MM.1S (cell line): ENCODE measurements at regions not wholly inside any gene's neighbourhood (a gene's known extent, or its start where the extent isn't known, plus 50 kb on each side); places are given as distances from the start of the nearest gene placed in this dataset.

Experiments used
- DNase-seq: peaks from one replicate; pipeline ENCODE4 v3.0.0-alpha.2; 2015
- H2AFZ ChIP-seq: fragments of 300-600 bp; sonication (generic); 2 replicates; pipeline ENCODE4 v1.6.0; 2016; ENCODE audit warnings: antibody characterized with exemption, low read length
- H3F3A ChIP-seq: fragments of 300-600 bp; sonication (generic); 2 replicates; pipeline ENCODE4 v1.6.1; 2016; ENCODE audit warnings: mild to moderate bottlenecking, antibody characterized with exemption, low read length, moderate library complexity, mixed read lengths; ENCODE audit not compliant: insufficient read depth
- H3K27ac ChIP-seq: fragments of 300-600 bp; sonication (generic); 2 replicates; pipeline ENCODE4 v1.5.1; 2016; ENCODE audit warnings: mild to moderate bottlenecking, low read length
- H3K27me3 ChIP-seq: fragments of 300-600 bp; sonication (generic); replicated peaks from 2 replicates; pipeline ENCODE4 v1.6.0; 2016; ENCODE audit warnings: low read length; ENCODE audit not compliant: insufficient read depth
- H3K36me3 ChIP-seq: fragments of 300-600 bp; sonication (generic); replicated peaks from 2 replicates; pipeline ENCODE4 v1.6.1; 2016; ENCODE audit warnings: mild to moderate bottlenecking, low read length, mixed read lengths; ENCODE audit not compliant: insufficient read depth
- H3K4me1 ChIP-seq: fragments of 300-600 bp; sonication (generic); 2 replicates; pipeline ENCODE4 v1.6.1; 2016; ENCODE audit warnings: low read length, mixed read lengths
- H3K4me2 ChIP-seq: fragments of 300-600 bp; sonication (generic); 2 replicates; pipeline ENCODE4 v1.6.0; 2016; ENCODE audit warnings: low read depth, low read length
- H3K4me3 ChIP-seq: fragments of 300-600 bp; sonication (generic); 2 replicates; pipeline ENCODE4 v1.5.1; 2016; ENCODE audit warnings: low read length, mixed read lengths
- H3K79me2 ChIP-seq: fragments of 300-600 bp; sonication (generic); 2 replicates; pipeline ENCODE4 v1.6.1; 2016; ENCODE audit warnings: mixed run types, low read length, mixed read lengths
- H3K9ac ChIP-seq: fragments of 300-600 bp; sonication (generic); 2 replicates; pipeline ENCODE4 v1.6.1; 2016; ENCODE audit warnings: low read length, mixed read lengths
- H3K9me2 ChIP-seq: fragments of 300-600 bp; sonication (generic); replicated peaks from 2 replicates; pipeline ENCODE4 v1.6.1; 2016; ENCODE audit warnings: mild to moderate bottlenecking, low read length, mixed read lengths; ENCODE audit not compliant: insufficient read depth
- H3K9me3 ChIP-seq: fragments of 300-600 bp; sonication (generic); replicated peaks from 2 replicates; pipeline ENCODE4 v1.6.1; 2016; ENCODE audit warnings: mild to moderate bottlenecking, low read length, mixed read lengths; ENCODE audit not compliant: insufficient read depth
- H4K20me1 ChIP-seq: fragments of 300-600 bp; sonication (generic); 2 replicates; pipeline ENCODE4 v1.6.1; 2016; ENCODE audit warnings: mild to moderate bottlenecking, low read length, moderate library complexity, mixed read lengths; ENCODE audit not compliant: insufficient read depth
- CTCF ChIP-seq: fragments of 300-600 bp; sonication (generic); IDR thresholded peaks from 2 replicates; pipeline ENCODE4 v1.5.1; 2016; ENCODE audit warnings: antibody characterized with exemption, low read length, mixed read lengths
- EZH2 ChIP-seq: fragments of 300-600 bp; sonication (generic); optimal IDR thresholded peaks from 2 replicates; pipeline ENCODE3; 2017; ENCODE audit warnings: low read depth, mild to moderate bottlenecking, antibody characterized with exemption, low read length, mixed read lengths
- EZH2phosphoT487 ChIP-seq: fragments of 300-600 bp; sonication (generic); IDR thresholded peaks from 2 replicates; pipeline ENCODE4 v1.6.1; 2018; ENCODE audit warnings: antibody characterized with exemption, low read length

- no peaks in the 10 kb centered on the region for H4K20me1 ChIP-seq
- H3K9me3 ChIP-seq: no peaks in the 10 kb centered on the region
- no peak overlapping the region for H3K9ac ChIP-seq
- H3K79me2 ChIP-seq: no peaks in the 10 kb centered on the region
- no peaks in the 10 kb centered on the region for H3K9me2 ChIP-seq
- no peak overlapping the region for H3K4me2 ChIP-seq
- H3K4me1 ChIP-seq: peaks cover 5% of the 10 kb centered on the region
- no peaks in the 10 kb centered on the region for H3K36me3 ChIP-seq
- H3K27me3 ChIP-seq: no peaks in the 10 kb centered on the region
- TF ChIP-seq EZH2: no peak
- TF ChIP-seq EZH2phosphoT487: no peak
- no peak for TF ChIP-seq CTCF
- peak; percentile 88 for DNase-seq
- peak overlapping the region; percentile 48; the same call in 1 of the 2 replicates for H3K27ac ChIP-seq
- peaks cover 6% of the 10 kb centered on the region for H3F3A ChIP-seq
- H2AFZ ChIP-seq: no peak overlapping the region
- no peak overlapping the region for H3K4me3 ChIP-seq
Measured at GRCh38 chrX:87900320-87900908, 382.8 kb downstream of the KLHL4 start.

- Histone ChIP-seq H3K79me2 (no peaks in the 10 kb centered on the region), H3K27me3 (no peaks in the 10 kb centered on the region), H4K20me1 (no peaks in the 10 kb centered on the region), H3K9me2 (no peaks in the 10 kb centered on the region), H3K4me2 (no peak overlapping the region), H3K4me1 (peaks cover 5% of the 10 kb centered on the region), H3K27ac (peak overlapping the region; percentile 48; the same call in 1 of the 2 replicates), H3K9me3 (no peaks in the 10 kb centered on the region), H2AFZ (no peak overlapping the region), H3K36me3 (no peaks in the 10 kb centered on the region), H3K9ac (no peak overlapping the region), H3K4me3 (no peak overlapping the region), H3F3A (peaks cover 6% of the 10 kb centered on the region)
- DNase-seq: no peak
- TF ChIP-seq CTCF: no peak
- no peak for TF ChIP-seq EZH2
- no peak for TF ChIP-seq EZH2phosphoT487
Measured at GRCh38 chrX:87901060-87901459, 383.5 kb downstream of the KLHL4 start.

GRCh38 chrX:87914726-87915125 lies 397.1 kb downstream of the KLHL4 start:
- TF ChIP-seq EZH2 (no peak), CTCF (no peak), EZH2phosphoT487 (no peak)
- no peak overlapping the region for H3K4me3 ChIP-seq
- H3K9ac ChIP-seq: no peak overlapping the region
- H3K9me2 ChIP-seq: no peaks in the 10 kb centered on the region
- no peak overlapping the region for H3K4me2 ChIP-seq
- H3K27ac ChIP-seq: no peak overlapping the region
- H3K79me2 ChIP-seq: no peaks in the 10 kb centered on the region
- H3F3A ChIP-seq: no peaks in the 10 kb centered on the region
- H4K20me1 ChIP-seq: no peaks in the 10 kb centered on the region
- no peaks in the 10 kb centered on the region for H3K4me1 ChIP-seq
- DNase-seq: no peak
- no peaks in the 10 kb centered on the region for H3K27me3 ChIP-seq
- H3K36me3 ChIP-seq: no peaks in the 10 kb centered on the region
- no peaks in the 10 kb centered on the region for H3K9me3 ChIP-seq
- H2AFZ ChIP-seq: no peak overlapping the region
